GM12874 (cell line): ENCODE measurements at regions not wholly inside any gene's neighbourhood (a gene's known extent, or its start where the extent isn't known, plus 50 kb on each side); places are given as distances from the start of the nearest gene placed in this dataset.

Source experiments
- TF ChIP-seq, protein P1 (sequence below): IDR thresholded peaks from 2 replicates; pipeline ENCODE4 v1.5.1; 2011; ENCODE audit warnings: low read depth, mild to moderate bottlenecking, control low read depth, low read length, moderate library complexity; ENCODE audit not compliant: insufficient read depth

DNA sequence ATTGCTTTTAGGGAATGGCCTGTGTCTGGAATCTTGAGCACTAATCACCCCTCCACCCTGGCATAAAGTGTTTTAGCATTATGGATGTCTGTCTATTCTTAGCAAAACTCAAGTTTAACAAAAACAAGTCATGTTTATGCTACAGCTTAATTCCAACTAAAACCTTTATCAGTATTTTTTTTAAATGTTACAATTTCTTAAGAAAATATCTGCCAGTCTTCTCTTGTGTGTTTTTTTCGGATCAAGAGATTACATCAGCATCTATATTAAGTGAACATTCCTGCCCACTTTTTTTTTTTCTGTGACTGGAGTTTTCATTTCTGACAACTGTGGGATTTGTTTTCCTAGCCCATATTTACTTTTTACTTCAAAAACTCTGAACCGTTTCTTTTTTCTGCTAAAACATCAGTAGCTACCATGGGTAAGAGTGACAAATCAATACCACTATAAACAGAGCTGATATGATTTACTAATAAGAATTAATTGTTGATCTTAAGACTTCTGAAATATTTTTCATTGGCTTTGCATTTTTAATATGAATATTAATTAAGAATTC, 94.3 kb downstream of the EDN1 start:
- TF ChIP-seq, protein P1, sequence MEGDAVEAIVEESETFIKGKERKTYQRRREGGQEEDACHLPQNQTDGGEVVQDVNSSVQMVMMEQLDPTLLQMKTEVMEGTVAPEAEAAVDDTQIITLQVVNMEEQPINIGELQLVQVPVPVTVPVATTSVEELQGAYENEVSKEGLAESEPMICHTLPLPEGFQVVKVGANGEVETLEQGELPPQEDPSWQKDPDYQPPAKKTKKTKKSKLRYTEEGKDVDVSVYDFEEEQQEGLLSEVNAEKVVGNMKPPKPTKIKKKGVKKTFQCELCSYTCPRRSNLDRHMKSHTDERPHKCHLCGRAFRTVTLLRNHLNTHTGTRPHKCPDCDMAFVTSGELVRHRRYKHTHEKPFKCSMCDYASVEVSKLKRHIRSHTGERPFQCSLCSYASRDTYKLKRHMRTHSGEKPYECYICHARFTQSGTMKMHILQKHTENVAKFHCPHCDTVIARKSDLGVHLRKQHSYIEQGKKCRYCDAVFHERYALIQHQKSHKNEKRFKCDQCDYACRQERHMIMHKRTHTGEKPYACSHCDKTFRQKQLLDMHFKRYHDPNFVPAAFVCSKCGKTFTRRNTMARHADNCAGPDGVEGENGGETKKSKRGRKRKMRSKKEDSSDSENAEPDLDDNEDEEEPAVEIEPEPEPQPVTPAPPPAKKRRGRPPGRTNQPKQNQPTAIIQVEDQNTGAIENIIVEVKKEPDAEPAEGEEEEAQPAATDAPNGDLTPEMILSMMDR = no peak

GRCh38 chr6:12385316-12385715, 95.2 kb downstream of the EDN1 start:
- TF ChIP-seq, protein P1 = no peak

DNA sequence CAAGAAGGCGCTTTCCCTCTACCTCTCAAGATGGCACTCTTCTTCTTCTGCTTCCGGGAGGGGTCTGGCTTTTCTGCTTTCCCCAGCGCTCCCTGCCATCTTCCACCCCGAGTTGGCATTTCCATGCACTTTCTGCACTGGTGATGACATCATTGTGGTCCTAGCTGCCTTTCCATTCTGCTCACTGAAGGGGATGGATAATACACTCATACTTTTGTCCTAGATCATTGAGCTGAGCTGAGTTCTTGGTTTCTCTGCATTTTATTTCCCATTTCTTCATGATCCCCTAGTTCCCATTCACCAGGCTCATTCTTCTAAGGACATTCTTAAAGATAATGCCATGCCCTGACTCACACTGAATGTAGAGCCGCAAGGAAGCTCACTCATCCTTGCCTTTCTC, 96.7 kb downstream of the EDN1 start:
- TF ChIP-seq, protein P1 = no peak

- TF ChIP-seq, protein P1 = no peak
Measured at GRCh38 chr6:12391472-12391871, 101.3 kb downstream of the EDN1 start.

DNA sequence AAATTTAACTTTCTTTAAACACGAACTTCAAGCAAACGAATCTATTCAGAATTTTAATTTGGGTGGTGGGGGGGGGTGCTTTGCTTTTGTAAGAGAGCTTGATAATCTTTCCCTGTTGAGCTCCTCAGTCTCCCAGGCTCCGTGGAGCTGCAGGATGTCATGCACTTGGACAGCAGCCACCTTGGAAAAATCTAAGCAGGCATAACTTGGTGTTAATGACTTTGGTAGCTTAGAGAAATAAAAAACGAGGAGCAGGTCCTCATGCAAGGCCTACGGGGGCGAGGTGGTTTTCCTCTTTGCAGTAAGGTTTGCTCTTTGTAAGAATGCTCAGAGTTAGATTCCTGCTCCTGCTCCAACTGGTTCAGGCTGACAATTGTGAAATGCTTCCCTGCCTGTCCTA, 102.3 kb downstream of the EDN1 start:
- TF ChIP-seq, protein P1 = no peak

DNA sequence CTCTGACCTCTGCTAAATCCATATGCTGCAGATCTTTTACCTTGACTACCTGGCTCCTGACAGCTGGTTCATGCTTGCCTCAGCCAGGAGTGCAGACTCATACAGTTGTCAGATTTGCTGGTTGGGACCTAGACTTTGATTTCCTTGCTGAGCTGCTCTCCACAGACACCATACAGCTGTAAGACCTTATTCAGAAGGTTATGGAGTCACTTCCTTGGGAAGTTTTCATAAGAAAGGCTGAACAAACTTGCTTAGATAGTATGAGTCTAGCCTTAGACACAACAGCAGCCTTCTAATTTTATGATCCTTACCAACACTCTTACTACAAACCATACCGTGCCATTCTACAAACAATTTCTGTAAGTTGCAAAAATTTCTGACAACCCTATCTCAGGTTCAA, 102.9 kb downstream of the EDN1 start:
- TF ChIP-seq, protein P1 = no peak

GRCh38 chr6:12394170-12394569, 104.0 kb downstream of the EDN1 start:
- TF ChIP-seq, protein P1 = no peak
